ENCODE measurements at regions not wholly inside any gene's neighbourhood (a gene's known extent, or its start where the extent isn't known, plus 50 kb on each side); places are given as distances from the start of the nearest gene placed in this dataset.
A peak's percentile ranks its signal among the peaks of the same experiment; 100 is the strongest.

DNA sequence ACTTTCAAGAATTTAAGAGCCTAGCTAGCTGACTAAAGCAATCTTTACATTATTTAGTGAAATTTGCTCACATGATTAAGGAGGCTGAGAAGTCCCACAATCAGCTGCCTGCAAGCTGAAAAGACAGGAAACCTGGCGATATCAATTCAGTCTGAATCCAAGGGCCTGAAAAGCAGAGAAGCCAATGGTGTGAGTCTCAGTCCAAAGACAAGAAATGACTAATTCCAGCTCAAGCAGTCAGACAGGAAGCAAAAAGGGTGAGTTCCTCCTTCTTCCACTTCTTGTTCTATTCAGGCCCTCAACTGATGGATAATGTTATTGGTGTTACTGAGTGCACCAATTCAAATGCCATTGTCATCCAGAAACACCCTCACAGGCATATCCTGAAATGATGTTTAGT lies 1231.6 kb upstream of the CELF2 start:
- H2AFZ ChIP-seq (ENCODE audit: low read depth, low read length) = no peak overlapping the region
- H3K4me2 ChIP-seq (ENCODE audit: insufficient read depth, low read length) = peak overlapping the region; percentile 40
- intact Hi-C loops (cut with micrococcal nuclease) (no loop called here), dilution Hi-C loops (cut with MboI; ENCODE audit: extremely low pct_ligation_motif_present, low sequenced_read_pairs) (no loop called here)
- H3K36me3 ChIP-seq (ENCODE audit: control insufficient read depth in 2 of 2, extremely low read depth in 1 of 2, insufficient read depth in 2 of 2, low read length in 2 of 2) = no peaks in the 10 kb centered on the region
- ChIA-PET POLR2A (no interaction called here), CTCF (interaction anchor here (1.4 kb wide), 1 partner anchor 9 kb away, joined by 4 read pairs; no protein-coding TSS in a partner anchor)
- peaks cover 16% of the 10 kb centered on the region for H3K4me1 ChIP-seq (ENCODE audit: control insufficient read depth, extremely low read depth, insufficient read depth, low read length)
- H3K9me1 ChIP-seq (replicated peaks; ENCODE audit: control insufficient read depth, extremely low read depth, insufficient read depth, low read length) = no peaks in the 10 kb centered on the region
- TF ChIP-seq FOS (IDR thresholded peaks at IDR 0.05; ENCODE audit: borderline replicate concordance, insufficient read depth, low read length) (peak; percentile 21), POLR2AphosphoS5 (IDR thresholded peaks at IDR 0.05; ENCODE audit: insufficient read depth, low read depth, low read length) (peak; percentile 33), EZH2 (IDR thresholded peaks at IDR 0.05; ENCODE audit: borderline replicate concordance, low read depth, low read length, severe bottlenecking) (no peak), JUN (IDR thresholded peaks at IDR 0.05; ENCODE audit: borderline replicate concordance, insufficient read depth, insufficient read length, low read depth) (peak; percentile 51), MYC (IDR thresholded peaks at IDR 0.05; ENCODE audit: low read depth, low read length) (no peak), GATA2 (IDR thresholded peaks at IDR 0.05; ENCODE audit: insufficient read depth, insufficient read length, low read depth, low read length) (peak; percentile 46), POLR2A (IDR thresholded peaks at IDR 0.05; ENCODE audit: low read depth, low read length) (no peak)
- TF ChIP-seq, protein P1, sequence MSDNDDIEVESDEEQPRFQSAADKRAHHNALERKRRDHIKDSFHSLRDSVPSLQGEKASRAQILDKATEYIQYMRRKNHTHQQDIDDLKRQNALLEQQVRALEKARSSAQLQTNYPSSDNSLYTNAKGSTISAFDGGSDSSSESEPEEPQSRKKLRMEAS (IDR thresholded peaks at IDR 0.05; ENCODE audit: insufficient read depth, insufficient read length) = no peak
- TF ChIP-seq, protein P2, sequence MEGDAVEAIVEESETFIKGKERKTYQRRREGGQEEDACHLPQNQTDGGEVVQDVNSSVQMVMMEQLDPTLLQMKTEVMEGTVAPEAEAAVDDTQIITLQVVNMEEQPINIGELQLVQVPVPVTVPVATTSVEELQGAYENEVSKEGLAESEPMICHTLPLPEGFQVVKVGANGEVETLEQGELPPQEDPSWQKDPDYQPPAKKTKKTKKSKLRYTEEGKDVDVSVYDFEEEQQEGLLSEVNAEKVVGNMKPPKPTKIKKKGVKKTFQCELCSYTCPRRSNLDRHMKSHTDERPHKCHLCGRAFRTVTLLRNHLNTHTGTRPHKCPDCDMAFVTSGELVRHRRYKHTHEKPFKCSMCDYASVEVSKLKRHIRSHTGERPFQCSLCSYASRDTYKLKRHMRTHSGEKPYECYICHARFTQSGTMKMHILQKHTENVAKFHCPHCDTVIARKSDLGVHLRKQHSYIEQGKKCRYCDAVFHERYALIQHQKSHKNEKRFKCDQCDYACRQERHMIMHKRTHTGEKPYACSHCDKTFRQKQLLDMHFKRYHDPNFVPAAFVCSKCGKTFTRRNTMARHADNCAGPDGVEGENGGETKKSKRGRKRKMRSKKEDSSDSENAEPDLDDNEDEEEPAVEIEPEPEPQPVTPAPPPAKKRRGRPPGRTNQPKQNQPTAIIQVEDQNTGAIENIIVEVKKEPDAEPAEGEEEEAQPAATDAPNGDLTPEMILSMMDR (IDR thresholded peaks at IDR 0.05; ENCODE audit: extremely low read depth in 1 of 2, insufficient read depth in 1 of 2, low read depth in 1 of 2, low read length in 2 of 2) = no peak
- FAIRE-seq (peak; percentile 88), DNase-seq (ENCODE audit: low read depth, low spot score) (peak; percentile 86)
- H3K79me2 ChIP-seq (ENCODE audit: control insufficient read depth, insufficient read depth, low read length) = no peaks in the 10 kb centered on the region
- no peaks in the 10 kb centered on the region for H3K27me3 ChIP-seq (ENCODE audit: control insufficient read depth in 2 of 2, insufficient read depth in 2 of 2, low read length in 2 of 2)
- H3K9me3 ChIP-seq (replicated peaks; ENCODE audit: control insufficient read depth, insufficient read depth, low read length) = no peaks in the 10 kb centered on the region
- peak overlapping the region; percentile 63 for H3K27ac ChIP-seq (ENCODE audit: insufficient read depth, low read depth, low read length)
- H4K20me1 ChIP-seq (replicated peaks; ENCODE audit: control insufficient read depth, extremely low read depth, insufficient read depth, low read length) = no peaks in the 10 kb centered on the region
- H3K9ac ChIP-seq (replicated peaks; ENCODE audit: extremely low read depth, insufficient read depth, low read length) = no peak overlapping the region
- H3K4me3 ChIP-seq (replicated peaks in 1 of 3; ENCODE audit: insufficient read depth in 1 of 3, low read depth in 1 of 3, low read length in 3 of 3) = no peak overlapping the region
- BruUV-seq (replicated peaks) = no TSS peak

All from endothelial cell of umbilical vein (primary cell).